Dermis microvascular lymphatic vessel endothelial cell (primary cell): ENCODE measurements at regions not wholly inside any gene's neighbourhood (a gene's known extent, or its start where the extent isn't known, plus 50 kb on each side); places are given as distances from the start of the nearest gene placed in this dataset.
"Not testable (repeated sequence)": the region's sequence is repeated elsewhere in the genome, so short reads cannot be mapped to it uniquely, and the experiment has no call there.

ENCODE experiments used
- DNase-seq, 2 donors: peaks; one replicate each; pipeline versions ENCODE4 v3.0.0 to v3.0.0-alpha.2; 2010; ENCODE audit warnings: low read depth in 2 of 2

GRCh38 chr5:168128557-168128956 is 162.9 kb upstream of the WWC1 start:
- DNase-seq = peak in 1 of 2 donors; percentile 3

GRCh38 chr5:168131519-168131918 is 159.9 kb upstream of the WWC1 start:
- DNase-seq = no peak

GRCh38 chr5:168132241-168132641 is 159.2 kb upstream of the WWC1 start:
- no peak for DNase-seq

- DNase-seq = no peak
Measured at GRCh38 chr5:168135897-168136296, 155.5 kb upstream of the WWC1 start.

- no peak for DNase-seq
Measured at GRCh38 chr5:168136340-168136739, 155.1 kb upstream of the WWC1 start.

- DNase-seq = no peak
Measured at GRCh38 chr5:168137265-168137664, 154.2 kb upstream of the WWC1 start.

GRCh38 chr5:168140241-168140640 is 151.2 kb upstream of the WWC1 start:
- no peak for DNase-seq

- no peak for DNase-seq
Measured at GRCh38 chr5:168142402-168142801, 149.0 kb upstream of the WWC1 start.

GRCh38 chr5:168143521-168143920 is 147.9 kb upstream of the WWC1 start:
- not testable (repeated sequence) for DNase-seq

- no peak for DNase-seq
Measured at GRCh38 chr5:168147106-168147505, 144.3 kb upstream of the WWC1 start.

GRCh38 chr5:168147568-168148360 is 143.7 kb upstream of the WWC1 start:
- DNase-seq = no peak

GRCh38 chr5:168151041-168151440 is 140.4 kb upstream of the WWC1 start:
- DNase-seq = no peak

- DNase-seq = no peak
Measured at GRCh38 chr5:168152660-168153059, 138.8 kb upstream of the WWC1 start.

GRCh38 chr5:168153263-168153875 is 138.1 kb upstream of the WWC1 start:
- DNase-seq = no peak

- no peak for DNase-seq
Measured at GRCh38 chr5:168153876-168154270, 137.6 kb upstream of the WWC1 start.

- DNase-seq = no peak
Measured at GRCh38 chr5:168155585-168155984, 135.9 kb upstream of the WWC1 start.

- DNase-seq = no peak
Measured at GRCh38 chr5:168156170-168156569, 135.3 kb upstream of the WWC1 start.

GRCh38 chr5:168157141-168157540 is 134.3 kb upstream of the WWC1 start:
- no peak for DNase-seq

GRCh38 chr5:168159425-168159824 is 132.0 kb upstream of the WWC1 start:
- no peak for DNase-seq

GRCh38 chr5:168162464-168162863 is 129.0 kb upstream of the WWC1 start:
- DNase-seq = no peak

GRCh38 chr5:168163966-168164365 is 127.5 kb upstream of the WWC1 start:
- DNase-seq = no peak

- no peak for DNase-seq
Measured at GRCh38 chr5:168165221-168165914, 126.1 kb upstream of the WWC1 start.

GRCh38 chr5:168165977-168166376 is 125.5 kb upstream of the WWC1 start:
- no peak for DNase-seq
